Mucosa of descending colon (tissue), 3 donors: ENCODE measurements at regions not wholly inside any gene's neighbourhood (a gene's known extent, or its start where the extent isn't known, plus 50 kb on each side); places are given as distances from the start of the nearest gene placed in this dataset.
"Not testable (repeated sequence)": the region's sequence is repeated elsewhere in the genome, so short reads cannot be mapped to it uniquely, and the experiment has no call there.

ENCODE experiments used
- ATAC-seq: fragments of 200-7000 bp; cut with Tn5 transposase; one replicate; pipeline ENCODE4 v1.9.1; 2020; ENCODE audit warnings: mild to moderate bottlenecking, moderate library complexity
- DNase-seq, 3 donors: peaks; one replicate each; pipeline ENCODE4 v3.0.0-alpha.2; 2020
- H3K36me3 ChIP-seq: fragments of 200-600 bp; one replicate; pipeline ENCODE4 v1.8.0; 2021; ENCODE audit warnings: low read depth, mild to moderate bottlenecking
- H3K4me1 ChIP-seq: fragments of 200-600 bp; one replicate; pipeline ENCODE4 v1.8.0; 2021; ENCODE audit warnings: low read depth, mild to moderate bottlenecking
- H3K4me3 ChIP-seq: fragments of 200-600 bp; one replicate; pipeline ENCODE4 v1.8.0; 2021; ENCODE audit warnings: mild to moderate bottlenecking
- H3K9me3 ChIP-seq: fragments of 200-600 bp; one replicate; pipeline ENCODE4 v1.8.0; 2021; ENCODE audit warnings: mild to moderate bottlenecking
- intact Hi-C, 2 donors: fragments of 100-400 bp; cut with DNase I in 1 of 2; cut with micrococcal nuclease in 1 of 2; formaldehyde crosslinking; loops; one replicate each; pipeline versions ENCODE4 v1.11.0 to v1.11.1; 2022; cut with DNase I, micrococcal nuclease
- donor health status: DM: no; HTN: no; CAD: no; lungs with moderate emphysema.
- donor health status: DM: no; HTN: no; CAD: no.
- donor health status: DM: no; HTN: yes; CAD: no.

- H3K36me3 ChIP-seq, H3K9me3 ChIP-seq, intact Hi-C loops, H3K4me1 ChIP-seq, H3K4me3 ChIP-seq, DNase-seq: not testable (repeated sequence)
- ATAC-seq: peak; percentile 64
These were observed 104.9 kb downstream of the TBC1D26 start for GRCh38 chr17:15836991-15837390.

- H3K4me3 ChIP-seq, H3K36me3 ChIP-seq, H3K9me3 ChIP-seq, intact Hi-C loops, DNase-seq, H3K4me1 ChIP-seq: not testable (repeated sequence)
- ATAC-seq: peak; percentile 98
These were observed 97.3 kb upstream of the ADORA2B start for GRCh38 chr17:15847447-15848229.

GRCh38 chr17:15849054-15849453 lies 95.9 kb upstream of the ADORA2B start:
- H3K36me3 ChIP-seq, H3K4me3 ChIP-seq, H3K4me1 ChIP-seq, H3K9me3 ChIP-seq, intact Hi-C loops: not testable (repeated sequence)
- peak; percentile 46 to 64 (median 54) for DNase-seq
- ATAC-seq: peak; percentile 74

- H3K9me3 ChIP-seq, intact Hi-C loops, H3K4me1 ChIP-seq, H3K4me3 ChIP-seq, ATAC-seq, DNase-seq, H3K36me3 ChIP-seq: not testable (repeated sequence)
These were observed 94.9 kb upstream of the ADORA2B start for GRCh38 chr17:15850071-15850470.

GRCh38 chr17:15850687-15851086 lies 94.2 kb upstream of the ADORA2B start:
- DNase-seq, H3K36me3 ChIP-seq, H3K9me3 ChIP-seq, intact Hi-C loops, H3K4me1 ChIP-seq, H3K4me3 ChIP-seq, ATAC-seq: not testable (repeated sequence)

GRCh38 chr17:15852863-15853262 lies 92.1 kb upstream of the ADORA2B start:
- H3K36me3 ChIP-seq, DNase-seq, H3K9me3 ChIP-seq, H3K4me3 ChIP-seq, intact Hi-C loops, ATAC-seq, H3K4me1 ChIP-seq: not testable (repeated sequence)

- H3K4me3 ChIP-seq, ATAC-seq, H3K36me3 ChIP-seq, DNase-seq, H3K4me1 ChIP-seq, H3K9me3 ChIP-seq, intact Hi-C loops: not testable (repeated sequence)
These were observed 88.7 kb upstream of the ADORA2B start for GRCh38 chr17:15856191-15856590.

- DNase-seq, H3K4me3 ChIP-seq, intact Hi-C loops, H3K4me1 ChIP-seq, ATAC-seq, H3K36me3 ChIP-seq, H3K9me3 ChIP-seq: not testable (repeated sequence)
These were observed 88.2 kb upstream of the ADORA2B start for GRCh38 chr17:15856745-15857144.

GRCh38 chr17:15858082-15858481 lies 86.8 kb upstream of the ADORA2B start:
- H3K36me3 ChIP-seq, H3K4me3 ChIP-seq, DNase-seq, H3K4me1 ChIP-seq, intact Hi-C loops, ATAC-seq, H3K9me3 ChIP-seq: not testable (repeated sequence)

GRCh38 chr17:15860774-15861173 lies 84.2 kb upstream of the ADORA2B start:
- not testable (repeated sequence) for ATAC-seq

GRCh38 chr17:15864061-15864460 lies 80.9 kb upstream of the ADORA2B start:
- H3K9me3 ChIP-seq, DNase-seq, H3K4me3 ChIP-seq, ATAC-seq, H3K36me3 ChIP-seq, H3K4me1 ChIP-seq, intact Hi-C loops: not testable (repeated sequence)

More at GRCh38 chr17:15860774-15861173, 84.2 kb upstream of the ADORA2B start:
- H3K4me3 ChIP-seq, H3K4me1 ChIP-seq, H3K9me3 ChIP-seq, DNase-seq, H3K36me3 ChIP-seq, intact Hi-C loops: not testable (repeated sequence)

GRCh38 chr17:15864472-15864871 lies 80.5 kb upstream of the ADORA2B start:
- H3K9me3 ChIP-seq, H3K36me3 ChIP-seq, ATAC-seq, DNase-seq, H3K4me1 ChIP-seq, intact Hi-C loops, H3K4me3 ChIP-seq: not testable (repeated sequence)

- H3K4me3 ChIP-seq, H3K4me1 ChIP-seq, ATAC-seq, DNase-seq, intact Hi-C loops, H3K36me3 ChIP-seq, H3K9me3 ChIP-seq: not testable (repeated sequence)
These were observed 78.9 kb upstream of the ADORA2B start for GRCh38 chr17:15866015-15866414.

GRCh38 chr17:15867331-15867730 lies 77.6 kb upstream of the ADORA2B start:
- H3K36me3 ChIP-seq, H3K4me3 ChIP-seq, H3K4me1 ChIP-seq, ATAC-seq, intact Hi-C loops, DNase-seq, H3K9me3 ChIP-seq: not testable (repeated sequence)

GRCh38 chr17:15869868-15870267 lies 75.1 kb upstream of the ADORA2B start:
- DNase-seq, ATAC-seq: not testable (repeated sequence)

More at GRCh38 chr17:15869868-15870267, 75.1 kb upstream of the ADORA2B start:
- H3K9me3 ChIP-seq, H3K4me1 ChIP-seq, intact Hi-C loops, H3K4me3 ChIP-seq, H3K36me3 ChIP-seq: not testable (repeated sequence)
